ENCODE measurements at regions not wholly inside any gene's neighbourhood (a gene's known extent, or its start where the extent isn't known, plus 50 kb on each side); places are given as distances from the start of the nearest gene placed in this dataset.

DNA sequence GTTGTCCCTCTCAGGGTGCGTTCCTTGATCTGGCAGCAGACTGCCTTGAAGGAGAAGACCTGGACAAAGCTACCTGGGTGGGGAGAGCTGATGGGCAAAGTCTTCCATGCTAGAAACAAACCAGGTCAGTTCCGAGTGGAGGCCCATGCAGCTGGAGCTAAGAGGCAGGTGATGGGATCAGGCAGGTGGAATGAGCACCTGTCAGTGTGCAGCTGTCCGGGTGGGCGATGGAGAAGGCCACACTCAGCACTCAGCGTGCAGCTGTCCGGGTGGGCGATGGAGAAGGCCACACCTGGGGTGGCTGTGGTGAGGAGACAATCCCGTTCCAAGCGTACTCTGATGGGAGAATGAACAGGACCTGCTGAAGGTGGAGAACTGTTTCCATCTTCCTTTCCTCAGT is 237.3 kb upstream of the MYT1L start:
- TF ChIP-seq EP300 (IDR thresholded peaks at IDR 0.05) = no peak
- no peak for TF ChIP-seq POLR2A (IDR thresholded peaks at IDR 0.05)
- TF ChIP-seq, protein P1, sequence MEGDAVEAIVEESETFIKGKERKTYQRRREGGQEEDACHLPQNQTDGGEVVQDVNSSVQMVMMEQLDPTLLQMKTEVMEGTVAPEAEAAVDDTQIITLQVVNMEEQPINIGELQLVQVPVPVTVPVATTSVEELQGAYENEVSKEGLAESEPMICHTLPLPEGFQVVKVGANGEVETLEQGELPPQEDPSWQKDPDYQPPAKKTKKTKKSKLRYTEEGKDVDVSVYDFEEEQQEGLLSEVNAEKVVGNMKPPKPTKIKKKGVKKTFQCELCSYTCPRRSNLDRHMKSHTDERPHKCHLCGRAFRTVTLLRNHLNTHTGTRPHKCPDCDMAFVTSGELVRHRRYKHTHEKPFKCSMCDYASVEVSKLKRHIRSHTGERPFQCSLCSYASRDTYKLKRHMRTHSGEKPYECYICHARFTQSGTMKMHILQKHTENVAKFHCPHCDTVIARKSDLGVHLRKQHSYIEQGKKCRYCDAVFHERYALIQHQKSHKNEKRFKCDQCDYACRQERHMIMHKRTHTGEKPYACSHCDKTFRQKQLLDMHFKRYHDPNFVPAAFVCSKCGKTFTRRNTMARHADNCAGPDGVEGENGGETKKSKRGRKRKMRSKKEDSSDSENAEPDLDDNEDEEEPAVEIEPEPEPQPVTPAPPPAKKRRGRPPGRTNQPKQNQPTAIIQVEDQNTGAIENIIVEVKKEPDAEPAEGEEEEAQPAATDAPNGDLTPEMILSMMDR (IDR thresholded peaks at IDR 0.05) = no peak
- TF ChIP-seq POLR2AphosphoS5 (IDR thresholded peaks at IDR 0.05) = no peak
- Histone ChIP-seq H3K4me3 (no peak overlapping the region), H3K4me1 (no peaks in the 10 kb centered on the region), H3K27me3 (peaks cover 5% of the 10 kb centered on the region), H3K27ac (no peak overlapping the region), H3K9me3 (no peaks in the 10 kb centered on the region), H3K36me3 (no peaks in the 10 kb centered on the region)
- DNase-seq (ENCODE audit: low spot score in 2 of 2) = no peak
- 90% methylated on average over 9 of the region's 9 CpGs for WGBS

- DNase-seq (ENCODE audit: low spot score in 2 of 2) = no peak
- H3K27me3 ChIP-seq = peaks cover 5% of the 10 kb centered on the region
- no peaks in the 10 kb centered on the region for H3K9me3 ChIP-seq
- WGBS = 83% methylated on average over 15 of the region's 15 CpGs
- H3K4me1 ChIP-seq = no peaks in the 10 kb centered on the region
- H3K27ac ChIP-seq = no peak overlapping the region
- TF ChIP-seq, protein P1 (IDR thresholded peaks at IDR 0.05) = no peak
- no peak for TF ChIP-seq POLR2AphosphoS5 (IDR thresholded peaks at IDR 0.05)
- no peak for TF ChIP-seq EP300 (IDR thresholded peaks at IDR 0.05)
- no peak for TF ChIP-seq POLR2A (IDR thresholded peaks at IDR 0.05)
- H3K4me3 ChIP-seq = no peak overlapping the region
- H3K36me3 ChIP-seq = no peaks in the 10 kb centered on the region
Measured at GRCh38 chr2:2567776-2568175, 236.7 kb upstream of the MYT1L start.

- TF ChIP-seq, protein P1 (IDR thresholded peaks at IDR 0.05) = no peak
- TF ChIP-seq EP300 (IDR thresholded peaks at IDR 0.05) (no peak), POLR2AphosphoS5 (IDR thresholded peaks at IDR 0.05) (no peak), POLR2A (IDR thresholded peaks at IDR 0.05) (no peak)
- no peaks in the 10 kb centered on the region for H3K36me3 ChIP-seq
- peak in 1 of 2 donors; percentile 17 for DNase-seq (ENCODE audit: low spot score in 2 of 2)
- WGBS = 89% methylated on average over 24 of the region's 26 CpGs
- H3K9me3 ChIP-seq = no peaks in the 10 kb centered on the region
- no peak overlapping the region for H3K4me3 ChIP-seq
- H3K27me3 ChIP-seq = peaks cover 5% of the 10 kb centered on the region
- no peaks in the 10 kb centered on the region for H3K4me1 ChIP-seq
- H3K27ac ChIP-seq = no peak overlapping the region
Measured at GRCh38 chr2:2566396-2567323, 235.6 kb upstream of the MYT1L start.

- 92% methylated on average over 12 of the region's 16 CpGs for WGBS
Measured at GRCh38 chr2:2565671-2566070, 234.6 kb upstream of the MYT1L start.

More at GRCh38 chr2:2565671-2566070, 234.6 kb upstream of the MYT1L start:
- Histone ChIP-seq H3K27me3 (no peaks in the 10 kb centered on the region), H3K9me3 (no peaks in the 10 kb centered on the region), H3K36me3 (no peaks in the 10 kb centered on the region), H3K27ac (no peak overlapping the region), H3K4me3 (no peak overlapping the region), H3K4me1 (no peaks in the 10 kb centered on the region)
- TF ChIP-seq POLR2AphosphoS5 (IDR thresholded peaks at IDR 0.05) (no peak), POLR2A (IDR thresholded peaks at IDR 0.05) (no peak), EP300 (IDR thresholded peaks at IDR 0.05) (no peak)
- TF ChIP-seq, protein P1 (IDR thresholded peaks at IDR 0.05) = no peak
- no peak for DNase-seq (ENCODE audit: low spot score in 2 of 2)

Measured in suprapubic skin (tissue), 4 donors.